T-helper 1 cell treated with Interleukin-12 subunit alpha and Interleukin-12 subunit beta and Interleukin-4 antibody, amounts not matched to agents 30 μg/mL and 1 μg/mL, for 36 hours (primary cell): ENCODE measurements at regions not wholly inside any gene's neighbourhood (a gene's known extent, or its start where the extent isn't known, plus 50 kb on each side); places are given as distances from the start of the nearest gene placed in this dataset.

Source experiments
- H3K27ac Mint-ChIP-seq: one replicate; pipeline ENCODE4 v1.8.0; 2021; ENCODE audit warnings: mild to moderate bottlenecking, mixed read lengths
- H3K27me3 Mint-ChIP-seq: one replicate; pipeline ENCODE4 v1.8.0; 2021; ENCODE audit warnings: low read depth, mixed read lengths
- H3K36me3 Mint-ChIP-seq: one replicate; pipeline ENCODE4 v1.8.0; 2021; ENCODE audit warnings: low read depth, mixed read lengths
- H3K4me1 Mint-ChIP-seq: one replicate; pipeline ENCODE4 v1.8.0; 2021; ENCODE audit warnings: low read depth, mixed read lengths
- H3K4me3 Mint-ChIP-seq: one replicate; pipeline ENCODE4 v1.8.0; 2021; ENCODE audit warnings: mild to moderate bottlenecking, moderate library complexity, mixed read lengths
- H3K9me3 Mint-ChIP-seq: one replicate; pipeline ENCODE4 v1.8.0; 2021; ENCODE audit warnings: mixed read lengths

GRCh38 chr14:38128640-38129039 is 79.1 kb upstream of the SSTR1 start:
- H3K27ac Mint-ChIP-seq: no peak overlapping the region
- peaks cover 4% of the 10 kb centered on the region for H3K9me3 Mint-ChIP-seq
- H3K4me3 Mint-ChIP-seq: no peak overlapping the region
- peaks cover 7% of the 10 kb centered on the region for H3K4me1 Mint-ChIP-seq
- H3K36me3 Mint-ChIP-seq: no peaks in the 10 kb centered on the region
- H3K27me3 Mint-ChIP-seq: no peaks in the 10 kb centered on the region

GRCh38 chr14:38129192-38129591 is 78.5 kb upstream of the SSTR1 start:
- peaks cover 7% of the 10 kb centered on the region for H3K4me1 Mint-ChIP-seq
- H3K4me3 Mint-ChIP-seq: no peak overlapping the region
- peaks cover 4% of the 10 kb centered on the region for H3K9me3 Mint-ChIP-seq
- H3K27ac Mint-ChIP-seq: no peak overlapping the region
- no peaks in the 10 kb centered on the region for H3K36me3 Mint-ChIP-seq
- H3K27me3 Mint-ChIP-seq: no peaks in the 10 kb centered on the region

- Mint-ChIP-seq H3K4me3 (no peak overlapping the region), H3K27ac (no peak overlapping the region), H3K27me3 (no peaks in the 10 kb centered on the region), H3K9me3 (peaks cover 4% of the 10 kb centered on the region), H3K4me1 (peaks cover 7% of the 10 kb centered on the region), H3K36me3 (no peaks in the 10 kb centered on the region)
Observed at GRCh38 chr14:38129705-38130104, 78.0 kb upstream of the SSTR1 start.

GRCh38 chr14:38134416-38135030 is 73.2 kb upstream of the SSTR1 start:
- H3K4me1 Mint-ChIP-seq: peaks cover 6% of the 10 kb centered on the region
- no peaks in the 10 kb centered on the region for H3K36me3 Mint-ChIP-seq
- H3K27ac Mint-ChIP-seq: no peak overlapping the region
- peaks cover 4% of the 10 kb centered on the region for H3K9me3 Mint-ChIP-seq
- H3K4me3 Mint-ChIP-seq: no peak overlapping the region
- H3K27me3 Mint-ChIP-seq: no peaks in the 10 kb centered on the region

GRCh38 chr14:38135106-38135867 is 72.4 kb upstream of the SSTR1 start:
- Mint-ChIP-seq H3K4me3 (no peak overlapping the region), H3K27ac (no peak overlapping the region), H3K4me1 (no peaks in the 10 kb centered on the region), H3K9me3 (peaks cover 1% of the 10 kb centered on the region), H3K36me3 (no peaks in the 10 kb centered on the region), H3K27me3 (no peaks in the 10 kb centered on the region)

- Mint-ChIP-seq H3K27ac (no peak overlapping the region), H3K27me3 (no peaks in the 10 kb centered on the region), H3K9me3 (no peaks in the 10 kb centered on the region), H3K36me3 (no peaks in the 10 kb centered on the region), H3K4me3 (no peak overlapping the region), H3K4me1 (no peaks in the 10 kb centered on the region)
Observed at GRCh38 chr14:38137005-38137404, 70.7 kb upstream of the SSTR1 start.

DNA sequence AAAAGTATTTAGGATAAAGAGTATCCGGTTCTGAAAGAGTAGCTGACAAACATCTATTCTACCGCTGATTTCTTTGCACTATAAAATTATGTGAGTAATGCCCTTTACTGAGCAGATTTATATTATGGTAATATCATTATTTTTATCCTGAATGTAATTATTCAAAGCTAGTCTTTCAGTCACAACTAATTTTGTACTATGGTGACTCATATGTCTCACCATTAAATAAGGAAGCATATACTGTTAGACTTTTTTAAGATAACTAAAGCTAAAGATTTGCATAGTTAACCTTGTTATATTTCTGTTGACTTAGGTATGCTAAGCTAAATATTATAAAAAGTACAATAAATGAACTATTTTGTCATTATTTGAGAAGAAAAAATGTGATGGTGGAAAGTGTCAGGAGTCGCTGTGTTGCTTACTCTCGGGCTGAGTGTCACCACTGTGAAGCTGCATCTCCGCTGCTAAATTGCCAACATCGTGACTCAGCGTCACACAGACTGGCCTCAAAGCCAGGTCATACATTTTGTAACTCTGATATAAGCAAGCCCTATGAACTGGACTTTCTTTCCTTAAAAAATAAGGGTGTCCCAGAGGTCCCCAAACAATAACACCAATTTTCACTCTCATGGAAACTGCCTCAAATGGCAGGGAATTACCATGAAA is 69.1 kb upstream of the SSTR1 start:
- Mint-ChIP-seq H3K27me3 (no peaks in the 10 kb centered on the region), H3K4me3 (no peak overlapping the region), H3K4me1 (no peaks in the 10 kb centered on the region), H3K9me3 (no peaks in the 10 kb centered on the region), H3K27ac (no peak overlapping the region), H3K36me3 (no peaks in the 10 kb centered on the region)

- no peak overlapping the region for H3K27ac Mint-ChIP-seq
- no peak overlapping the region for H3K4me3 Mint-ChIP-seq
- no peaks in the 10 kb centered on the region for H3K9me3 Mint-ChIP-seq
- H3K27me3 Mint-ChIP-seq: no peaks in the 10 kb centered on the region
- H3K4me1 Mint-ChIP-seq: no peaks in the 10 kb centered on the region
- H3K36me3 Mint-ChIP-seq: no peaks in the 10 kb centered on the region
Observed at GRCh38 chr14:38139926-38140325, 67.8 kb upstream of the SSTR1 start.

DNA sequence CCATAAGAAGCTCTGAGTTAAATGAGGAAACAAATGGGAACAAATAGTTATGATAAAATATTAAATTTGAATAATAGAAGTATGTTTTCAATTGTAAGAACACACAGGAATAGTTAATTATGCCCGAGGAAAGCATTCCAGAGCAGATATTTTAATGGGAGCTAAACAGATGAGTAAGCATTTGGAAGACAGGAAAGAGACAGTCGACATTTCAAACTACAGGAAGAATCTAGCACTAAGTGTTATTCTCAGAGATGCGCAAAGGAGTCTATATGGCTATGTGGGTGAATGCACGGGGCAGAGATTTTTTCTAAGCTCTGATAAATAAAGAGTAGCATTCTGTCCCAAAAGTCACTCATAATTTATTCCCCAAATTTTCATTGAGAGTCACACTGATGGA is 64.5 kb upstream of the SSTR1 start:
- no peaks in the 10 kb centered on the region for H3K27me3 Mint-ChIP-seq
- H3K27ac Mint-ChIP-seq: no peak overlapping the region
- H3K9me3 Mint-ChIP-seq: no peaks in the 10 kb centered on the region
- no peaks in the 10 kb centered on the region for H3K4me1 Mint-ChIP-seq
- no peak overlapping the region for H3K4me3 Mint-ChIP-seq
- no peaks in the 10 kb centered on the region for H3K36me3 Mint-ChIP-seq

DNA sequence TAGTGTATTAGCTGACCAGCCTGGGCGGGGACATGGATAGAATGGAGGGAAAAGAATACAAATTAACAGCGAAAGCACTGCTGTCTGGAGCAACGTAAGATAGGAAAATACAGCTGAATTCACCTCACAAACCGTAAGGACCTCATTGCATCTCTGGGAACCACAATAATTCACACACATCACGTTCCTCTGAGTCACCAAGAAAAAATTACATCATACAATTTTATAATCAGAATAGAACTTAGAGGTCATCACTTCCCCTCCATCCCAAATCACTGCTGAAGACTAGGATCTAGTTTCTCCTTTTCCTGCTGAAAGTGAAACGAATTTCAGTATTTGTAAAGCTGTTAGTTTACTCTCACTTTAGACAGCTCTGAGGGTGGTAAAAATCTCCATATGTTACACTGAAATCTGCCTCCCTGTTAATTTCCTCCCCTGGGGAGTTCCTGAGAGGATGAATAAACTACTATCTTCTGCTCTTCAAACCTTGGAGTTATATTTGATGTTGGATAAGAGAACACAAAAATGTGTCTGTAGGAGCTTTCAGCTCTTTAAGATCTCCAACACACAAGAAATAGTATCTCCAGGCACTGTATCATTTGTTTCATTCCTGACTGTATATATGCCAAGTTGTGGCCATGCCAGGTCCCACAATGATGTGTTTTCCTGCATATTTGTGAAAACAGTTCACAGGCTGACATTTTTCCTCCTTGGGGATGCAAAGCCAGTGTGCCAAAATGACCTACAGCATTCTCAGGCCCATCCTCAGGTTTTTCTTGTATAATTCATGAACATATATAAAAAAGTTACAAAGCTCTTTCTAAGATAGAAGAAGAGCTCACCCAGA is 63.8 kb upstream of the SSTR1 start:
- H3K9me3 Mint-ChIP-seq: no peaks in the 10 kb centered on the region
- H3K36me3 Mint-ChIP-seq: no peaks in the 10 kb centered on the region
- no peak overlapping the region for H3K27ac Mint-ChIP-seq
- no peak overlapping the region for H3K4me3 Mint-ChIP-seq
- H3K27me3 Mint-ChIP-seq: no peaks in the 10 kb centered on the region
- no peaks in the 10 kb centered on the region for H3K4me1 Mint-ChIP-seq

DNA sequence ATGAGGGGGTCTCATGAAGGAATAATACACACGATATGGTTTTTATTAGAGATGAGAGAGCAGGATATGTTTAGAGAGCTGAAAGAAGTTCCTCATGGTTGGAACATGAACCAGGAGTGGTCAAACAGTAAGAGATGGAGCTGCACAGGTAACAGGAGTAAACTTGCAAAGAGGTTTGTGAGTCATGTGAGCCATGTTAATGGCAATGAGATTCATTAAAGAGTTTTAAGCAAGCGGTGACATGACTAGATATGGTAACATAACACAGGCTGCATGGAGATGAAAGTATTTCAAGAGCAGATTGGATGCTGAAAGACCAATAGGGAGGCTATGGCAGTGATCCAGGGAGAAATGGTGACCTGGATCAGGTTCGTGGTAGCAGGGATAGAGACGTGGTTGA is 62.6 kb upstream of the SSTR1 start:
- no peaks in the 10 kb centered on the region for H3K27me3 Mint-ChIP-seq
- H3K27ac Mint-ChIP-seq: no peak overlapping the region
- H3K36me3 Mint-ChIP-seq: no peaks in the 10 kb centered on the region
- H3K4me1 Mint-ChIP-seq: no peaks in the 10 kb centered on the region
- no peak overlapping the region for H3K4me3 Mint-ChIP-seq
- no peaks in the 10 kb centered on the region for H3K9me3 Mint-ChIP-seq

DNA sequence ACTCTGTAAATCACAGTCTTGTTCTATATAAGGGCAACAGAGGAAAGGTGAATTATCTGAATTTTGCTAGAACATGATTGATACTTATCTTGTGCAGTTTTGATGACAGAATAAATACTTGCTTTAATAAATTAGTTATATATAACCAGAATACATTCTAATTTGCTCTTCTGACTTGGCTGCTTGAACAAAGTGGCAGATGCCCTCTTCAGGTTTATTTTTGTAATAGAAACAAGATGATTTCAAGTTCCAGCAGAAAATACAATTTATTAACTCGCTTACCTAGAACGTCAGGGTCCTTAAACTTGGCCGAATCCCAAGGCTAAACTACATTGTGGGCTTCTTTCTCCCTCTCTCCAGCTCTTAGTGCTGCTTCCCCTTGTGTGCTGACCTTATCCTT is 57.6 kb upstream of the SSTR1 start:
- H3K4me1 Mint-ChIP-seq: no peaks in the 10 kb centered on the region
- H3K9me3 Mint-ChIP-seq: no peaks in the 10 kb centered on the region
- H3K36me3 Mint-ChIP-seq: no peaks in the 10 kb centered on the region
- H3K27ac Mint-ChIP-seq: no peak overlapping the region
- no peaks in the 10 kb centered on the region for H3K27me3 Mint-ChIP-seq
- H3K4me3 Mint-ChIP-seq: no peak overlapping the region
